ENCODE measurements at regions not wholly inside any gene's neighbourhood (a gene's known extent, or its start where the extent isn't known, plus 50 kb on each side); places are given as distances from the start of the nearest gene placed in this dataset.

DNA sequence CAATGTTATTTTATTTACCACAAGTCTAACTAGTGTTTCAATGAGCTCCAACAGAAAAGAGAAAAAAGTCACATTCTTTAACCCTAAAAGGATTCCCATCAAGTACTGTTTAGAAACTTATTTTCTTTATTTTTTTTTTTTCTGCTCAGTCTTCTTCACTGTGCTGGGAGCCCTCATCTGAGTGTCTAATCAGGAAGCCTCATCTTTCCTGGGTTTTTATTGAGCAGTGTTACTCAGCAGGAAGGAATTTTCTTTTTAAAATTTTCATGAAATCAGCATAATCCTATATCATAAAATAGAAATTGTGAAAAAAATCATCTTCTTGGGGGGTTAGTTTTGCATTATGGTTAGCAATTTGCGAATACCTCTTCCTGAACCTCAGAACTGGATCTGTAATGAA is 453.8 kb downstream of the CDH2 start:
- TF ChIP-seq CTCF (conservative IDR thresholded peaks at IDR 0.05 in 1 of 2, IDR thresholded peaks at IDR 0.05 in 1 of 2; ENCODE audit: extremely low read depth in 1 of 2, insufficient read depth in 1 of 2, low read depth in 1 of 2, low read length in 2 of 2) = no peak
- TF ChIP-seq EZH2 (IDR thresholded peaks at IDR 0.05; ENCODE audit: borderline replicate concordance, low read length) = no peak

Data from mammary epithelial cell (primary cell).